ENCODE measurements at regions not wholly inside any gene's neighbourhood (a gene's known extent, or its start where the extent isn't known, plus 50 kb on each side); places are given as distances from the start of the nearest gene placed in this dataset.

GRCh38 chr3:34837848-34838741 lies 801.2 kb upstream of the ARPP21 start:
- no peak for DNase-seq (ENCODE audit: low read depth)
- no peak overlapping the region for H3K4me3 ChIP-seq (ENCODE audit: low read depth, low read length)
- no peak for TF ChIP-seq CTCF (IDR thresholded peaks at IDR 0.05; ENCODE audit: low read depth, low read length, missing control alignments)

- no peak for DNase-seq (ENCODE audit: low read depth)
- TF ChIP-seq CTCF (IDR thresholded peaks at IDR 0.05; ENCODE audit: low read depth, low read length, missing control alignments) = no peak
- H3K4me3 ChIP-seq (ENCODE audit: low read depth, low read length) = no peak overlapping the region
These were observed 796.4 kb upstream of the ARPP21 start for GRCh38 chr3:34842706-34843480.

- no peak for DNase-seq (ENCODE audit: low read depth)
- H3K4me3 ChIP-seq (ENCODE audit: low read depth, low read length) = no peak overlapping the region
- TF ChIP-seq CTCF (IDR thresholded peaks at IDR 0.05; ENCODE audit: low read depth, low read length, missing control alignments) = no peak
These were observed 795.1 kb upstream of the ARPP21 start for GRCh38 chr3:34844323-34844620.

GRCh38 chr3:34851137-34851536 lies 788.2 kb upstream of the ARPP21 start:
- no peak overlapping the region for H3K4me3 ChIP-seq (ENCODE audit: low read depth, low read length)
- no peak for TF ChIP-seq CTCF (IDR thresholded peaks at IDR 0.05; ENCODE audit: low read depth, low read length, missing control alignments)
- no peak for DNase-seq (ENCODE audit: low read depth)

- no peak overlapping the region for H3K4me3 ChIP-seq (ENCODE audit: low read depth, low read length)
- no peak for TF ChIP-seq CTCF (IDR thresholded peaks at IDR 0.05; ENCODE audit: low read depth, low read length, missing control alignments)
- DNase-seq (ENCODE audit: low read depth) = no peak
These were observed 786.4 kb upstream of the ARPP21 start for GRCh38 chr3:34852844-34853439.

- no peak overlapping the region for H3K4me3 ChIP-seq (ENCODE audit: low read depth, low read length)
- DNase-seq (ENCODE audit: low read depth) = no peak
- no peak for TF ChIP-seq CTCF (IDR thresholded peaks at IDR 0.05; ENCODE audit: low read depth, low read length, missing control alignments)
These were observed 783.0 kb upstream of the ARPP21 start for GRCh38 chr3:34856081-34856947.

Measured in GM12864 (cell line).